ENCODE measurements at regions not wholly inside any gene's neighbourhood (a gene's known extent, or its start where the extent isn't known, plus 50 kb on each side); places are given as distances from the start of the nearest gene placed in this dataset.

- no peak for DNase-seq (ENCODE audit: low read depth in 4 of 4, low spot score in 2 of 4)
These were observed 85.6 kb downstream of the ZNF486 start for GRCh38 chr19:20252613-20253012.

- no peak for DNase-seq (ENCODE audit: low read depth in 4 of 4, low spot score in 2 of 4)
These were observed 83.6 kb downstream of the ZNF486 start for GRCh38 chr19:20250627-20251026.

GRCh38 chr19:20250121-20250520 is 83.1 kb downstream of the ZNF486 start:
- no peak for DNase-seq (ENCODE audit: low read depth in 4 of 4, low spot score in 2 of 4)
